ENCODE measurements at regions not wholly inside any gene's neighbourhood (a gene's known extent, or its start where the extent isn't known, plus 50 kb on each side); places are given as distances from the start of the nearest gene placed in this dataset.

GRCh38 chr7:19439517-19439916 is 269.3 kb downstream of the POLR1F start:
- no CpG with 5 or more reads among the region's 3 CpGs for WGBS (ENCODE audit: extremely low coverage, insufficient read length, low lambda C conversion rate)
- no peaks in the 10 kb centered on the region for H3K27me3 Mint-ChIP-seq (ENCODE audit: low read depth)
- Histone ChIP-seq H4K20me1 (ENCODE audit: control insufficient read depth, insufficient read depth, insufficient read length) (no peaks in the 10 kb centered on the region), H4K91ac (ENCODE audit: insufficient read length, low read depth, low read length) (no peak overlapping the region), H2AK5ac (ENCODE audit: insufficient read length, low read length) (no peak overlapping the region), H2BK12ac (ENCODE audit: insufficient read length, low read depth, low read length) (no peak overlapping the region), H3K18ac (ENCODE audit: insufficient read length, low read depth, low read length) (no peak overlapping the region), H3K23ac (ENCODE audit: insufficient read length, low read depth, low read length) (no peak overlapping the region), H4K8ac (replicated peaks; ENCODE audit: insufficient read length, low read depth, low read length) (no peak overlapping the region), H3K9me3 (ENCODE audit: control insufficient read depth, low read depth, low read length) (no peaks in the 10 kb centered on the region), H3K4me2 (ENCODE audit: insufficient read depth, insufficient read length, low read length) (no peak overlapping the region), H2BK120ac (ENCODE audit: low read depth, low read length, poor library complexity, severe bottlenecking) (no peak overlapping the region), H3K79me1 (ENCODE audit: insufficient read depth, low read depth, low read length, poor library complexity, severe bottlenecking) (no peaks in the 10 kb centered on the region), H3K56ac (ENCODE audit: insufficient read length, low read depth, low read length) (no peak overlapping the region), H2BK20ac (ENCODE audit: low read depth, low read length, poor library complexity, severe bottlenecking) (no peak overlapping the region), H2BK15ac (ENCODE audit: low read depth, low read length) (no peak overlapping the region), H3K27ac (ENCODE audit: insufficient read length, low read depth, low read length) (no peak overlapping the region), H3K23me2 (ENCODE audit: insufficient read length, low read depth, low read length, poor library complexity, severe bottlenecking) (no peaks in the 10 kb centered on the region), H2BK5ac (ENCODE audit: insufficient read length, low read length) (no peak overlapping the region), H3K9ac (ENCODE audit: extremely low read depth, insufficient read length, low read length) (no peak overlapping the region), H3K4me1 (ENCODE audit: insufficient read depth, low read length) (no peaks in the 10 kb centered on the region), H3K27me3 (ENCODE audit: insufficient read depth, low read length) (no peaks in the 10 kb centered on the region), H3K4ac (ENCODE audit: low read depth, low read length) (no peak overlapping the region), H3K14ac (ENCODE audit: insufficient read depth, low read length) (no peak overlapping the region), H3T11ph (ENCODE audit: low read length) (no peak overlapping the region), H4K5ac (ENCODE audit: insufficient read length, low read depth, low read length) (no peak overlapping the region), H3K79me2 (ENCODE audit: insufficient read depth, low read length) (no peaks in the 10 kb centered on the region), H2AFZ (ENCODE audit: low read length) (no peak overlapping the region)
- peaks cover 10 to 14% of the 10 kb centered on the region in 2 experiments for H3K4me1 Mint-ChIP-seq
- H3K4me3 Mint-ChIP-seq = no peak overlapping the region
- H3K9me3 Mint-ChIP-seq = no peaks in the 10 kb centered on the region
- no peaks in the 10 kb centered on the region for H3K36me3 Mint-ChIP-seq (ENCODE audit: insufficient read depth in 1 of 3, low read depth in 3 of 3)
- TF ChIP-seq CTCF (conservative IDR thresholded peaks at IDR 0.05) = no peak
- no peak for DNase-seq
- H3K27ac Mint-ChIP-seq = no peak overlapping the region
